T-helper 1 cell treated with Interleukin-12 subunit alpha and Interleukin-12 subunit beta and Interleukin-4 antibody, amounts not matched to agents 30 μg/mL and 1 μg/mL, for 36 hours (primary cell): ENCODE measurements at regions not wholly inside any gene's neighbourhood (a gene's known extent, or its start where the extent isn't known, plus 50 kb on each side); places are given as distances from the start of the nearest gene placed in this dataset.

ENCODE experiments used
- H3K27ac Mint-ChIP-seq: one replicate; pipeline ENCODE4 v1.8.0; 2021; ENCODE audit warnings: mild to moderate bottlenecking, mixed read lengths
- H3K27me3 Mint-ChIP-seq: one replicate; pipeline ENCODE4 v1.8.0; 2021; ENCODE audit warnings: low read depth, mixed read lengths
- H3K36me3 Mint-ChIP-seq: one replicate; pipeline ENCODE4 v1.8.0; 2021; ENCODE audit warnings: low read depth, mixed read lengths
- H3K4me1 Mint-ChIP-seq: one replicate; pipeline ENCODE4 v1.8.0; 2021; ENCODE audit warnings: low read depth, mixed read lengths
- H3K4me3 Mint-ChIP-seq: one replicate; pipeline ENCODE4 v1.8.0; 2021; ENCODE audit warnings: mild to moderate bottlenecking, moderate library complexity, mixed read lengths
- H3K9me3 Mint-ChIP-seq: one replicate; pipeline ENCODE4 v1.8.0; 2021; ENCODE audit warnings: mixed read lengths

DNA sequence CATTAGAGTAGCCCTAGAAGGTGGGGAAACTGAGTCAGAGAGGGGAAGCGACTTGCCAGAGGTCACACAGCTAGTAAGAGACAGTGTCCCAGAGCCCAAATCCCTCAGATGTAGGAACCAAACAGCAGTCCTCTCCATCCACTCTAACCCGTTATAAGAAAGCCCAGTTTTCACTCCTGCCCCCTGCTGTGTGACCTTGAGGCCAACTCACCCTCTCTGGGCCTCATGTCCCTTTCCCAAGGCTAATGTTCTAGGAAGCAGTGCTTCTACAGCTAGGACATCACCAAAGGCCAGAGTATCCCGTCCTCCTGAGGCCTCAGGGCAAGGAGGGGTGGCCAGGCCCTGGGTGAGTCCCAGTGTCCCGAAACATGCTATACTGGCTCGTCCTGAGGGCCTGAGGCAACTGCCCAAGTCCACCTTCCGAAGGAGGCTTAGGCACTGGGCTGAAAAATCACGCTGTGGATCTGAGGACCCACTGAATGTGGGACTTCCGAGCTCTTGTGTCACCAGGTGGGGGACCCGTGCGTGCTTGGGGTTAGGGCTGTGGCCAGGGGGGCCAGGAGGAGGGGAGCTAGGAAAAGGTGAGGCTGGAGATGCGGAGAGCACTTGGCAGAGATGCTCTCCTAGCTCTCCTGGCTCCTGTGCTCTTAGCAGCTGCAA is 109.2 kb upstream of the SLC6A11 start:
- H3K4me1 Mint-ChIP-seq = no peaks in the 10 kb centered on the region
- H3K36me3 Mint-ChIP-seq = no peaks in the 10 kb centered on the region
- no peak overlapping the region for H3K27ac Mint-ChIP-seq
- no peak overlapping the region for H3K4me3 Mint-ChIP-seq
- H3K27me3 Mint-ChIP-seq = peaks cover 71% of the 10 kb centered on the region
- no peaks in the 10 kb centered on the region for H3K9me3 Mint-ChIP-seq

DNA sequence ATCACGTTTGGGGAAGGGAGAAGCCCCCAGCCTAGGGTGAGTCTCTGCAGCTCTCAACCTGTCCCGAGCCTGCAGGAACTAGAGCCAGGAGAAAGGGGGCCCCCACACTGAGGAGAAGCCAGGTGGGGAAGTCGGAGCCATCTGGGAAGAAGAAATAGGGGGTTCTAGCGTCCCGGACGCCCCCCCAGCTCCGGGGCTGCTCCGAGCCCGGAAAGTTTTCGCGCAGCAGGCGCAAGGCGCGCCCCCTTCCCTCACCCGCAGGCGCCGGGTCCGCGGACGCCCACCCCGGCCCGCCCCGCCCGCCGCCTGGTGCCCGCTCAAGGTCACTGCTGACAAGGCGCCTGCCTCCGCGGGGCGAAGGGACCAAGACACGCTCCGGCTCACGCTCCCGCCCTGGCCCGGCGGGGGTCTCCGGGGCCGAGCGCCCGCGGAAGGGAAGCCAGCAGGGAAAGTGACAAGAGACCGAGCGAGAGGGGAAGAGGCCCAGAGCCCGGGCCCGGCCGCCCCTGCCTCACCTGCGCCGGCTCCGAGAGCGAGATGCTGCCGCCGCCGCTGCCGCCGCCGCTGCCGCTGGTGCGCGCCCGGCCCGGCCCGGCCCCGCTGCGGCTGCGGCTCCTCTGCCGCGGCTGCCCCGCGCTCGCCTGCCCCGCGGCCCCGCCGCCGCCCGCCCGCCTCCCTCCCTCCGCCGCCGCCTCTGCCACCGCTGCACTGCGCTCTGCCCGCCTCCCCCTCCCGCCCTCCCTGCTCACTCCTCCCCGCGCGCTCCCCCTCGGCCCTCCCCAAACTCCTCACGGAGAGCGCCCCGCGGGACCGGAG is 108.4 kb upstream of the SLC6A11 start:
- H3K9me3 Mint-ChIP-seq = no peaks in the 10 kb centered on the region

DNA sequence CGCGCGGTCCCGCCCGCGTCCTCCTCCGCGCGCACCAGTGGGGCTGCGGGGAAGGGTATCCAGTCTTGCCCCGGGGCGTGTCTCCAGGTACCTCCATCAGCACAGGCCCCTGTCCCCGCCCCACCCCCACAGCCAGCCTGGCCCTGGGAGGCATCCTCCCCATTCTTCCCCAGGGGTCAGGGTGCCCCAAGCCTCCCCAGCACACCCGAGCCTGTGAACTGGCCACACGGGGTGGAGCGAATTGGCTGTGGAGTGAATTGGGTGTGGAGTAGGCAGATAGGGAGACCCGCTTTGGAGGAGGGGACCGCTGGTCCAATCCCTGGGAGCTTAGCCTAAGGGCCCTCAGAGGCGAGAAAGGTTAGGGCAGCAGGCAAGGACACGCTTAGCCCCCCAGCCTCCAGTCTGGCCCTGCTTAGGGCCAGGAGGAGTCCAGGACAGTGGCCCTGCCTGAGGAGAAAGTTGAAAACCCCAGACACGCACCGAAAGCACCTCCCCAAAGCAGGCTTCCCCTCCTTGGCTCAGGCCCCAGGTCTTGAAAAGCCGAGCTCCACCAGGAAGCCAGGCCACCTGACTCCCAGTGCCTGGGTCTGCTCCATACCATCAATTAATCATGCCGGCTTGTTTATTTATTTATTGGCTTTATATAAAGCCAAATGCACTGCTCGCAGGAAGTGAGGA is 107.7 kb upstream of the SLC6A11 start:
- no peaks in the 10 kb centered on the region for H3K36me3 Mint-ChIP-seq
- peaks cover 65% of the 10 kb centered on the region for H3K27me3 Mint-ChIP-seq
- no peaks in the 10 kb centered on the region for H3K4me1 Mint-ChIP-seq
- peaks cover 4% of the 10 kb centered on the region for H3K9me3 Mint-ChIP-seq
- H3K27ac Mint-ChIP-seq = no peak overlapping the region
- H3K4me3 Mint-ChIP-seq = no peak overlapping the region

More for the DNA sequence above, 108.4 kb upstream of the SLC6A11 start:
- H3K4me3 Mint-ChIP-seq = no peak overlapping the region
- peaks cover 71% of the 10 kb centered on the region for H3K27me3 Mint-ChIP-seq
- H3K36me3 Mint-ChIP-seq = no peaks in the 10 kb centered on the region
- no peaks in the 10 kb centered on the region for H3K4me1 Mint-ChIP-seq
- no peak overlapping the region for H3K27ac Mint-ChIP-seq

DNA sequence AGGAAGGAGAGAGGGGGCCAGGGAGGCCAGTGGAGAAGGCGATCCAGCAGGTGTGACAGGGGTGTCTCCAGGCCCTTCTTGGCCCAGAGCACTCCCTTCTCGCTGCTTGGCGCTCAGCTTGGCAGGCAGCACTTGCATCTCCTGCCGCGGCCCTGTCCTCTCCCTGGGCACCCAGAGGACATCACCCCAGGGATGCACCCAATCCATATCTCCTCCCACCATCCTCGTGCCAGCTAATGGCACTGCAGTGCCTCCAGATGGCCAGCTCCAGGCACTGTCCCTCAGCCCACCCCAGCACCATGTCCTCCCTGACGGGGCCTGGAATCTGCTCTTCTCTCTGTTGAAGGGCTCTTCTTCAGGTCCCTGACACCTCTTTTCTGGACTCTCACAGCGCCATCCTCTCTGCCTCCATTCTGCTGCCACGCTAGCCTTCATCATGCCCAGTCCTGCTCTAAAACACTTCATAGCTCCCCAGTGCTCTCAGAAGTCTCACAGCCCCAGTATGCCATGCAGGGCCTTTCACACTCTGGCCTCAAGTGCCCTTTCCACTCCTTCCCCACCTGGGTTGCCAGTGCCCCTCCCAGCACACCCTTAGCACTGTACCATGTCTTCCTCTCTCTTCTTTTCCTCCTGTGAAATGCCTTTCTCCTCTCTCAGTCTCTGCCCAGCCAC is 106.8 kb upstream of the SLC6A11 start:
- Mint-ChIP-seq H3K4me1 (no peaks in the 10 kb centered on the region), H3K36me3 (no peaks in the 10 kb centered on the region), H3K9me3 (peaks cover 4% of the 10 kb centered on the region), H3K27me3 (peaks cover 56% of the 10 kb centered on the region), H3K27ac (no peak overlapping the region), H3K4me3 (no peak overlapping the region)

DNA sequence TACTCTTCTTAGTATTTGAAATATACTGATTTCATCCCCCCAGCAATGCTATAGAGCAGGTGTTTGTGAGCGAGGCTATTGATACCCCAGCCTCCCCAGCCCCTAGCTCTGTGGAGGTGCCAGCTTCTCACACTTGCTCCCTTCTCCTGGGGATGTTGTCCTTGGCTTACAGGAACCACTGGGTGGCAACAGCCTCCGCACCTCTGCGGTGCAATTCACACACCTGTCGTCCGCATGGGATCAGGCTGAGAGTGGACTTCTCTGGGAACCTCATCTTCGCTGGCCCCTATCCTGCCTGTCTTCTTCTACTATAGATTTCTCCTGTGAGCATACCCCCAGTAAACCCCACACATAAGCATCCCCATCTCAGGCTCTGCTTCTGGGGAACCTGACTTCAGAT is 103.9 kb upstream of the SLC6A11 start:
- H3K9me3 Mint-ChIP-seq = peaks cover 4% of the 10 kb centered on the region
- H3K4me1 Mint-ChIP-seq = no peaks in the 10 kb centered on the region
- H3K36me3 Mint-ChIP-seq = no peaks in the 10 kb centered on the region
- H3K4me3 Mint-ChIP-seq = no peak overlapping the region
- H3K27me3 Mint-ChIP-seq = peaks cover 31% of the 10 kb centered on the region
- H3K27ac Mint-ChIP-seq = no peak overlapping the region

DNA sequence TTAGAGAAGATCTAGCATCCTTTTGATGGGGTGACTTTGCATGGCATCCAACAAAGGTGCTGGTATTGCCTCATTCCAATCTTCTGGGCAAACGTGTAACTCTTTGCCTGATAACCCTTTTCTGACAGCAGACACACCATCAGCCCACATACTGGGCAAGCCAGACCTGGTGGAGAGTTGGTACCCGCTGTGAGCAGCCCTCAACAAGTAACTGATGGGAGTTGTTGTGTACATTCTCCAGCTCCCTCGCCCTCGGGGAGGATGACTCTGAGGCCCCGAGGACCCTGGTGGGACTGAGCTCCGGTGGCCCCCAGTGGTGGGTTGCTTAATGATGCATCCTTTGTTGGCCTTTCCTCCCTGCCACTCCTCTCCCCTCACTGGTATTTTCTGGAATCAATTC is 102.4 kb upstream of the SLC6A11 start:
- Mint-ChIP-seq H3K4me1 (no peaks in the 10 kb centered on the region), H3K9me3 (peaks cover 4% of the 10 kb centered on the region), H3K4me3 (no peak overlapping the region), H3K27ac (no peak overlapping the region), H3K36me3 (no peaks in the 10 kb centered on the region), H3K27me3 (peaks cover 23% of the 10 kb centered on the region)

DNA sequence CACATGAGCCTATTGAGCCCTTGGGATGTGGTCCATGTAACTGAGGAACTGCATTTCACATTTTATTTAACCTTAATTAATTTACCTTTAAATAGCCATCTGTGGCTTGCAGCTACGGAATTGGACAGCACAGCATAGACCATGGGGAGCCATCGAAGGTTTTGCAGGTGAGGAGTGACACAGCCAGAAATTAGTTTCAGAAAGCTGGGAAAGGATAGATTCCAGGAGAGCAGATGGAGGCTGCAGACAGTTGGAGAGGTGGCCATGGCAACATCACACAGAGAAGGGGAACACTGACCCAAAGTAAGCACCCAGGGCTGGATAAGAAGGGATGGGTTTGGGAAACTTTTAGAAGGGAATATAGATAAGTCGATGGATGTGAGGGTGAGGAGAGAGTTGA is 100.1 kb upstream of the SLC6A11 start:
- peaks cover 1% of the 10 kb centered on the region for H3K27me3 Mint-ChIP-seq
- H3K27ac Mint-ChIP-seq = no peak overlapping the region
- H3K4me1 Mint-ChIP-seq = no peaks in the 10 kb centered on the region
- peaks cover 4% of the 10 kb centered on the region for H3K9me3 Mint-ChIP-seq
- no peak overlapping the region for H3K4me3 Mint-ChIP-seq
- no peaks in the 10 kb centered on the region for H3K36me3 Mint-ChIP-seq

DNA sequence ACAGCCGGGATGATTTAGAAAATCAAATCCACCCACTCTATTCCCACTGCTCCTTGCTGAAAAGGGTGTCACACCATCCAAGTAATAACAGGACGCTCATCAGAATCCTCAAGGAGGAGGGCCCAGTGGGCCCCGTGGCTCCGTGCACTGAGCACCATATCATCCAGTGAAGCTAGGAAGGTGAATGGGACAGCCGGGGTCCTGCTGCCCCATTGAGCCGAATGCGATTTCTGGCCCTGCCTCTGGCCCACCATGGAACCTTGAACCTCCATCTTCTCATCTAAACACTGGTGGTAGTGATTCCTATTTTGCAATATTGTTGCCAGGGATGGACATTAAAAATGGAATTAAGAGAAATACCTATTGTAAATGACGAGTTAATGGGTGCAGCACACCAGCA is 99.1 kb upstream of the SLC6A11 start:
- no peak overlapping the region for H3K27ac Mint-ChIP-seq

DNA sequence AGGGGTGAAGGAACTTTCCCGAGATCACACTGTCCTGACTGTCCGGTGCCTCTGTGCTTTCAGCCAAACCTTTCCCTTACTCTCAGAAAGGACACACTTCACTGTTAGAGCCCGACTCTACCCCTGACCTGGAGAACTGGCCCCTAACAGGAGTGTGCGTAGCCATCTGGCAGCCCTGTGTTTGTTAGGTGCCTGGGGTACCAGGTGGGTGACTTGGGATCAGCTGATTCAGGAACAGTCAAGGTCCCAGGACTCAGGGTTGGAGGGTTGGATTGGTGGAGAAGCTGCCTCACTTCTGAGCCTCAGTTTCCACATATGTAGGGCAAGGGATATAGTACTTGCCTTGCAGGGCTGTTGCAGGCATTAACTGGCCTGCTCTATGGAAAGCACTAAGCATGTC is 98.3 kb upstream of the SLC6A11 start:
- H3K27ac Mint-ChIP-seq = no peak overlapping the region
- H3K4me3 Mint-ChIP-seq = no peak overlapping the region
- H3K9me3 Mint-ChIP-seq = peaks cover 4% of the 10 kb centered on the region
- no peaks in the 10 kb centered on the region for H3K4me1 Mint-ChIP-seq
- no peaks in the 10 kb centered on the region for H3K27me3 Mint-ChIP-seq
- no peaks in the 10 kb centered on the region for H3K36me3 Mint-ChIP-seq

More for the DNA sequence above, 99.1 kb upstream of the SLC6A11 start:
- H3K4me3 Mint-ChIP-seq = no peak overlapping the region
- peaks cover 4% of the 10 kb centered on the region for H3K9me3 Mint-ChIP-seq
- no peaks in the 10 kb centered on the region for H3K36me3 Mint-ChIP-seq
- H3K4me1 Mint-ChIP-seq = no peaks in the 10 kb centered on the region
- no peaks in the 10 kb centered on the region for H3K27me3 Mint-ChIP-seq

DNA sequence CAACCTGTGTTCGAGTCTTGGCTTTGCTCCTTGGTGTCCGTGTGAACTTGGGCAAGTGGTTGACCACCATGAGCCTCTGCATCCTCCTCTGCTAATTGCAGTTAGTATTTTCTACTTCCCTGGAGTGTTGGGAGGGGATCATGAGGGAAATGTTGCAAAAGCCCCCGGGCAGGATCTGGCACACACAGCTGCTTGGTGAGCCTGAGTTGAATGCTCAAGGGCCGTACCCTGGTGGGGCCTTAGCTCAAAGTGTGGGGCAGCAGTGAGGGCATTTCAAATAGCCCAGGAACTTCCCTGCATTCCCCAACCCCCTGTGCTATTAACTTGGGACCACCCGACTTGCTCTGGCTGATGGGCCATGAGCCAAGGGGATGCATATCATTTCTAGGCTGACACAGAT is 94.9 kb upstream of the SLC6A11 start:
- no peak overlapping the region for H3K27ac Mint-ChIP-seq
- no peak overlapping the region for H3K4me3 Mint-ChIP-seq
- no peaks in the 10 kb centered on the region for H3K27me3 Mint-ChIP-seq
- H3K4me1 Mint-ChIP-seq = no peaks in the 10 kb centered on the region
- H3K36me3 Mint-ChIP-seq = no peaks in the 10 kb centered on the region
- no peaks in the 10 kb centered on the region for H3K9me3 Mint-ChIP-seq

DNA sequence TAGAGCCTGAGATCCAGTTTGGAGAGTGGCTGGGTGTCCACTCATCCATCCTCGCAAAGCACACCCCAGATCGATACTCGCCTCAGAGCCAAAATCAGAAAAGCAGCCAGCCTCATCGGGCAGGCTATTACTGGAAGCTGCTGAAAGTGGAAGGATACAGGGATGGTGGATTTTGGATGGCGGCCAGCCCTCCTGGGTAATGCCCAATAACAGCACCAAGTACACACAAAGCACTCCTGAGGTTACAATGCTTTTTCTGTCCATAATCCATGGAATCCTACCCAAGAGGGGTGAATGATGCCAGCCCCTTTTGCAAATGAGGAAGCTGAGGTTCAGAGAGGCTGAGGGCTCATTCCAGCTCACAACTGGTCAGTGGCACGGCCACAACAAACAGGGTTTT is 93.1 kb upstream of the SLC6A11 start:
- Mint-ChIP-seq H3K36me3 (no peaks in the 10 kb centered on the region), H3K27me3 (no peaks in the 10 kb centered on the region), H3K4me3 (no peak overlapping the region)

DNA sequence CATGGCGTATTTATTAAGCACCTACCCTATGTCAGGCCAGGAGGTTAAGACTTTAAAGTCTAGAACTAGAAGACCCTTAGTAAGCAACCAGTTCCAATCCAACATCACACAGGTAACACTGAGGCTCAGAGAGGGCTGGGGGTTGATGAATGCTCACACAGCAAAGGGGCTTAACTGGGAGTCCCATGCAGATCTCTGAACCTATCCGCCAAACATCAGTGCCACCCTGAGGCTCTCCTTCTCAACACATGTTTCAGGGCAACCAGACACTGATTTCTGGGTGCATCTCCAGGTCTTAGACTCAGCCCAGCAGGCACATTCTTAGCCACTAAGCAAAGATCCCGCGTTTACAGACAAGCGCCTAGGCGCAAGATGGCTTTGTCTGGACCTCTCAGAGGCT is 92.0 kb upstream of the SLC6A11 start:
- peaks cover 4% of the 10 kb centered on the region for H3K27me3 Mint-ChIP-seq
- no peaks in the 10 kb centered on the region for H3K4me1 Mint-ChIP-seq
- H3K36me3 Mint-ChIP-seq = no peaks in the 10 kb centered on the region
- no peak overlapping the region for H3K4me3 Mint-ChIP-seq
- no peak overlapping the region for H3K27ac Mint-ChIP-seq
- no peaks in the 10 kb centered on the region for H3K9me3 Mint-ChIP-seq

More for the DNA sequence above, 93.1 kb upstream of the SLC6A11 start:
- H3K9me3 Mint-ChIP-seq = no peaks in the 10 kb centered on the region
- H3K27ac Mint-ChIP-seq = no peak overlapping the region
- no peaks in the 10 kb centered on the region for H3K4me1 Mint-ChIP-seq

DNA sequence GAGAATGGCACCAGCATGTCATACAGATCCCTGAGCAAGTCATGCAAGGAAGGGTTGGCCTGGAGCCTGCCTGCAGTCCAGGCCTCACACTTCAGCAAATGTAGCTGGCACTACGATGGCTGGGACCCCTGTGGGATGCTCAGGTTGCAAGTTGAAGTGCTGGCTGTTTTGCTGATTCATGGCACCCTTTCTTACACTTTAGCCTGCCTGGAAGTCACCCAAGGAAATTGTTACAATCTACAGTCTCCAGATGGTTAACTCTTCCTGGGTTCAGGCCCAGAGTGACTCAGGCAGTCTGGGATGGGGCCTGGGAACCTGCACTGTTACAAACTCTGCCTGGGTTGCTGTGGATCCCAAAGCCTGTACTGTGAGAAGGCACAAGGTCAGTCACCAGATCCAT is 91.0 kb upstream of the SLC6A11 start:
- H3K4me3 Mint-ChIP-seq = no peak overlapping the region
- peaks cover 4% of the 10 kb centered on the region for H3K27me3 Mint-ChIP-seq
- no peaks in the 10 kb centered on the region for H3K36me3 Mint-ChIP-seq

DNA sequence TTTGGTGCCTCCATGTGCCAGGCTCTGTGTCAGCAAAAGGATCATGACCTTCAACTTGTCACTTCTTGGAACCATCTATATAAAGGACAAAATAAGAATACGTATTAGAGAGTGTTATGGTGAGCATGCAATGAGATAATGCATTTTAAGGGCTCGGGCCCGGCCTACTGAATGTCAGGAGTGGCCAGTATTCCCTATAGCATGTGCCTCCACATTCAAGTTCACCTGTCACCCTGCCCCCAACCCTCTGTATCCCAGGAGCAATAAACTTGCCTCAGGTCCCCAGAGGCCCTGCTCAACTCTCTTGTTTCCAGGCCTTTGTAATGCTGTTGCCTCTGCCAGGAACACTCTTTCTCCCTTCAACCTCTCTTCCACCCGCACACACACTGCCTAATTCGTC is 90.2 kb upstream of the SLC6A11 start:
- H3K27ac Mint-ChIP-seq = no peak overlapping the region
- peaks cover 4% of the 10 kb centered on the region for H3K27me3 Mint-ChIP-seq
- no peaks in the 10 kb centered on the region for H3K9me3 Mint-ChIP-seq
- no peaks in the 10 kb centered on the region for H3K4me1 Mint-ChIP-seq
- no peaks in the 10 kb centered on the region for H3K36me3 Mint-ChIP-seq
- H3K4me3 Mint-ChIP-seq = no peak overlapping the region

More for the DNA sequence above, 91.0 kb upstream of the SLC6A11 start:
- no peaks in the 10 kb centered on the region for H3K9me3 Mint-ChIP-seq
- H3K27ac Mint-ChIP-seq = no peak overlapping the region
- H3K4me1 Mint-ChIP-seq = no peaks in the 10 kb centered on the region
